H54 (cell line): ENCODE measurements at regions not wholly inside any gene's neighbourhood (a gene's known extent, or its start where the extent isn't known, plus 50 kb on each side); places are given as distances from the start of the nearest gene placed in this dataset.
"Not testable (repeated sequence)": the region's sequence is repeated elsewhere in the genome, so short reads cannot be mapped to it uniquely, and the experiment has no call there.

Experiments used
- DNase-seq: peaks from one replicate; pipeline ENCODE4 v3.0.0; 2011; ENCODE audit warnings: low spot score, mixed read lengths; ENCODE audit not compliant: insufficient read length
- FAIRE-seq: peaks from 3 replicates; lab custom pipeline; 2011; peaks lifted over from hg19 to GRCh38; lab: Jason Lieb, UNC
- POLR2A ChIP-seq: IDR thresholded peaks from 2 replicates; pipeline ENCODE4 v1.6.1; 2011; ENCODE audit warnings: low read depth, mild to moderate bottlenecking, low read length

GRCh38 chr7:37557571-37558209 is 109.0 kb upstream of the ELMO1 start:
- FAIRE-seq (no peak), DNase-seq (no peak)
- TF ChIP-seq POLR2A: no peak

DNA sequence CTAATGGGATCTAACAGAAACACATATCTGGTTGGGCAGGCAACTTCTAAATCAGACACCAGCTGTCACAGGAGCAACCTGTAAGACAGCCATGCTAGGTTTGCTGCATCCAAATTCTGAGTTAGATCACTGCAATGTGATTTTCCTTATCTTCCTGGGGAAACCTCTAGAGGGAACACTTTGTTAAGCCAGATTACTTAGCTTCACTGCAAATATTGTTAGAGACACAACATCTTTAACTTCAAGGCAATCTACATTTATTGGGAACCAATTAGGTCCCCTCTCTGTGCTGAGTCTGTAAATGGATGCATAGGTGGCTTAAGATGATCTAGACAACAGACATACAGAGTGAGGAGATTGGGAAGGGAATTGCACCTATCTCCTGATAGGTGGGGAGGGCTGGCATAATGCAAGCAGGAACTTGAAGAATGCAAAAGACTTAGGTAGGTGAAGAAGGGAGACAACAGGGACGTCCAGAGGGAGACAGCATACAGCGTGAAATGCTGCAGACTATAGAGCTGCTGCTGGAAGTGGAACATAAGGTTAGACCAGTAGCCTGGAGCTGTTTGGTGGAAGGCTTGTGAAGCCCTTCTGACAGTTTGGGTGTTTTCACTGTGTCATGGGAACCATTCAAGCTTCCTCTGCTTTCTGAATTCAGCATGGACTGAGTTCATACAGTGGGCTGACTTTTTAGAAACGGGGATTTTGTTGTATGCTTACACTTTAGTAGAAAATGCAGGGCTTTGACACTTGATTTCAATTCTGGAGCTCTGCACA is 109.8 kb upstream of the ELMO1 start:
- no peak for FAIRE-seq

GRCh38 chr7:37570145-37570544 is 113.4 kb upstream of the GPR141 start:
- DNase-seq (no peak), FAIRE-seq (no peak)

More for the DNA sequence above, 109.8 kb upstream of the ELMO1 start:
- no peak for DNase-seq
- no peak for TF ChIP-seq POLR2A

GRCh38 chr7:37571806-37572205 is 111.8 kb upstream of the GPR141 start:
- FAIRE-seq: no peak
- no peak for DNase-seq
- no peak for TF ChIP-seq POLR2A

More at GRCh38 chr7:37570145-37570544, 113.4 kb upstream of the GPR141 start:
- TF ChIP-seq POLR2A: no peak

- no peak for TF ChIP-seq POLR2A
- no peak for DNase-seq
- FAIRE-seq: no peak
Observed at GRCh38 chr7:37577412-37577811, 106.2 kb upstream of the GPR141 start.

- no peak for TF ChIP-seq POLR2A
- DNase-seq (no peak), FAIRE-seq (no peak)
Observed at GRCh38 chr7:37577901-37578300, 105.7 kb upstream of the GPR141 start.

- TF ChIP-seq POLR2A: no peak
- DNase-seq (no peak), FAIRE-seq (no peak)
Observed at GRCh38 chr7:37578350-37578749, 105.2 kb upstream of the GPR141 start.

GRCh38 chr7:37580376-37580775 is 103.2 kb upstream of the GPR141 start:
- DNase-seq (no peak), FAIRE-seq (no peak)
- no peak for TF ChIP-seq POLR2A

DNA sequence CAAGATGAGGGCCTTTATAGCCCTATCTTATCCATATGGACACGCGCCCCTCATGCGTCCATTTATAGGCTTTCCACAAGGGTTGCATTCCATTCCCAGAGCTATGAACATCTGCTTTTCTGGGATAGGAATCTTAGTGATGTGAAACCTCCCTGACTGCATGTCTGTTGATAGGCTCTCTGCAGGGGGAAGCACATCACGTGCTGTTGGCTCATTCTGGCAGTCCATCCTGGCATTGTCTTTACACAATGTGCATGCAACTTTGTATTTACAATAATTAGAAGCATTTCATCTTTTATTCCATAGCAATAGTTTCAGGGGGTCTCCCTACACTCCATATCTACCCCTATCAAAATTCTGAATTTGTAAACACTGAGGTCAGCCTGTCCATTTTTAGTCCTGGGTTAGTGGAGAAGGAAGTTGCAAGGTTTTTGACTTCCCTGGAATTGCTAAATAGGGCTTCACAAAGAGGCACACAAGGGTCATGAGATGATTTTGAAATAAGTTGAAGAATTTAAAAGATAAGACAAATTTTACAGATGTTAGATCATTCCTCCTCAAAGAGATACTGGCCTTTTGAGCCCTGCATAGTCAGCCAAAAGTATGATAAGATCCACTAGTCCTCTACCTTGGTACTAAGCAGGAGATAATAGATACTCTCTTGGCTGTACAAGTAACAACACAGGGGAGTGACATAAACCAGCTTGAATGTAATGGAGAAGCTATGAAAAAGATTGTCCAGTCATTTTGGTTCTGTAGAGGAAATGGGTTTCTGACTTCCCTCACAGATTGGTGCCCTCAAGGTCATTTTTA is 98.7 kb upstream of the GPR141 start:
- FAIRE-seq, DNase-seq: not testable (repeated sequence)

DNA sequence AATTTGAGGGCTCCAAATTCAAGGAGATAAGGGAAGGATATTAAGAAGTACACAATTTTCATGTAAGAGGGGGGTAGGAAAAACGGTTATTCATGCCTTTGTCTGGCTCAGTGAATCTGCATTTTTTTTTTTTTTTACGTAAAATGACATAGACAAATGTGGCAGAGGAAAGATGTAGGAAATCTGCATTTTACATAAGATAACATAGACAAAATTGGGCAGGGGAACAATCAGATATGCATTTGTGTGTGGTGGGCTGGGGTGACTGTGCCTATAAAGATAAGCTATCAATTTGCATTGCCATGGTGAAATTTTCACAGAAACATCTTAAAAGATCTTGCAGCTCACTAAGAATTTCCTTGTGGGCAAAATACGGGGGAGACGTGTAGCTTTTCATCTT is 92.7 kb upstream of the GPR141 start:
- TF ChIP-seq POLR2A: no peak
- no peak for FAIRE-seq
- no peak for DNase-seq

- FAIRE-seq (no peak), DNase-seq (no peak)
- TF ChIP-seq POLR2A: no peak
Observed at GRCh38 chr7:37592366-37592765, 91.2 kb upstream of the GPR141 start.

DNA sequence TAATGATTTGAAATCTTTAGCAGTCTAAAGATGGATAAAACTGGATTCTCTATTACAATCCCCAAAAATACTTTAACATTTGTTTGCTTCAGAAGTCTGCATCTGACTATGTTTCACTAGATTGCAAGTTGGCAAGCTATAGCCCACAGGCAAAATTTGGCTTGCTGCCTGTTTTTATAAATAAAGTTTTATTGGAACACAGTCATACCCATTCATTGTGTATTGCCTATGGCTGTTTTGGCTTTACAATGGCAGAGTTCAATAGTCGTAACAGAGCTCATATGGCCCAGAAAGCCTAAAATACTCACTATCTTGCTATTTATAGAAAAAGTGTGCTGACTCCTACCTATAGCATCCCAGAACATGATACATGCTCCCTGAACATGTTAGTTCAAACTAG is 89.0 kb upstream of the GPR141 start:
- FAIRE-seq (no peak), DNase-seq (no peak)
- no peak for TF ChIP-seq POLR2A

DNA sequence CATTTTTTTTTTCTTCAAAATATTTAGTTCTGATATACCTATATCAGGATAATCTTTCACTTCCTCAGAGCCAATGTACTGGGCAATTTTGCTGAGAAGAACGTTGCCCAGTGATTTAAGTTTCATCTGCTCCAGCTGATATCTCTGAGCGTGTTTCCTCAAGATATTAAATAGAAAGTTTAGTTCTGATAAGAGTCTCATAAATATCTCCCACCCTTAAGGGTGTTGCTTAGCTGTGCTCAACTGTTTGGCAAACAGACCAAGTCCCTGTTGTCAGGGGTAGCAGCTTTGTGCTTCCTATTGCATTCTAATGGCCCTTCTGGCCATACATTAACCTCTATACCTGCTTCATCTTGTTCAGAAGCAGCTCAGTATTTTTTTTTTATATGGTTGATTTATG is 84.7 kb upstream of the GPR141 start:
- no peak for DNase-seq
- no peak for FAIRE-seq
- TF ChIP-seq POLR2A: no peak

- no peak for DNase-seq
- TF ChIP-seq POLR2A: no peak
- FAIRE-seq: no peak
Observed at GRCh38 chr7:37601321-37601720, 82.2 kb upstream of the GPR141 start.

- no peak for TF ChIP-seq POLR2A
- no peak for DNase-seq
- FAIRE-seq: no peak
Observed at GRCh38 chr7:37604078-37604477, 79.5 kb upstream of the GPR141 start.

DNA sequence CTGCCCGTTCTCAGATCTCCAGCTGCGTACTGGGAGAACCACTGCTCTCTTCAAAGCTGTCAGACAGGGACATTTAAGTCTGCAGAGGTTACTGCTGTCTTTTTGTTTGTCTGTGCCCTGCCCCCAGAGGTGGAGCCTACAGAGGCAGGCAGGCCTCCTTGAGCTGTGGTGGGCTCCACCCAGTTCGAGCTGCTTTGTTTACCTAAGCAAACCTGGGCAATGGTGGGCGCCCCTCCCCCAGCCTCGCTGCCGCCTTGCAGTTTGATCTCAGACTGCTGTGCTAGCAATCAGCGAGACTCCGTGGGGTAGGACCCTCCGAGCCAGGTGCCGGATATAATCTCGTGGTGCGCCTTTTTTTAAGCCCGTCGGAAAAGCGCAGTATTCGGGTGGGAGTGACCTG is 66.2 kb upstream of the GPR141 start:
- not testable (repeated sequence) for DNase-seq, FAIRE-seq
